ENCODE measurements at regions not wholly inside any gene's neighbourhood (a gene's known extent, or its start where the extent isn't known, plus 50 kb on each side); places are given as distances from the start of the nearest gene placed in this dataset.
"Not testable (repeated sequence)": the region's sequence is repeated elsewhere in the genome, so short reads cannot be mapped to it uniquely, and the experiment has no call there.

DNA sequence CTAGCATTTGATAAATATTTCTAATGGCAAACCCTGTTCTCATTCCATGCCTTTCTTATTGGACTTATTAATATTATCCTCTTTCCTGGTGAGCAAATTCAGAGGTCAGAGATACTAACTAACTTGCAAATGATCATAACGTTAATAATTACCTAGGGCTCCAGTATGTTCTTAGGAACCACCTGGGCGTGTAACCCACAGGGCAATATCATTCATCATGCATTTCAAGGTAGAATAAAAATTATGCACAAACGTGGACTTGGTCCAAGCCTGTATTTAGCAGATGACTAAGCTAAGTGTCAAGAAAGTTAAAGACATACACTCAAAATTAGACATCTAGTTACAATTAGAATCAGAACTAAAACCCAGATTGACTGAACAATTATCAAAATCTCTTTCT, 850.1 kb downstream of the TRIML1 start:
- no peak for DNase-seq (ENCODE audit: low read depth)
- H3K4me3 ChIP-seq (ENCODE audit: low read depth, low read length): no peak overlapping the region
- TF ChIP-seq, protein P1, sequence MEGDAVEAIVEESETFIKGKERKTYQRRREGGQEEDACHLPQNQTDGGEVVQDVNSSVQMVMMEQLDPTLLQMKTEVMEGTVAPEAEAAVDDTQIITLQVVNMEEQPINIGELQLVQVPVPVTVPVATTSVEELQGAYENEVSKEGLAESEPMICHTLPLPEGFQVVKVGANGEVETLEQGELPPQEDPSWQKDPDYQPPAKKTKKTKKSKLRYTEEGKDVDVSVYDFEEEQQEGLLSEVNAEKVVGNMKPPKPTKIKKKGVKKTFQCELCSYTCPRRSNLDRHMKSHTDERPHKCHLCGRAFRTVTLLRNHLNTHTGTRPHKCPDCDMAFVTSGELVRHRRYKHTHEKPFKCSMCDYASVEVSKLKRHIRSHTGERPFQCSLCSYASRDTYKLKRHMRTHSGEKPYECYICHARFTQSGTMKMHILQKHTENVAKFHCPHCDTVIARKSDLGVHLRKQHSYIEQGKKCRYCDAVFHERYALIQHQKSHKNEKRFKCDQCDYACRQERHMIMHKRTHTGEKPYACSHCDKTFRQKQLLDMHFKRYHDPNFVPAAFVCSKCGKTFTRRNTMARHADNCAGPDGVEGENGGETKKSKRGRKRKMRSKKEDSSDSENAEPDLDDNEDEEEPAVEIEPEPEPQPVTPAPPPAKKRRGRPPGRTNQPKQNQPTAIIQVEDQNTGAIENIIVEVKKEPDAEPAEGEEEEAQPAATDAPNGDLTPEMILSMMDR (IDR thresholded peaks at IDR 0.05; ENCODE audit: insufficient read depth, low read length): no peak

DNA sequence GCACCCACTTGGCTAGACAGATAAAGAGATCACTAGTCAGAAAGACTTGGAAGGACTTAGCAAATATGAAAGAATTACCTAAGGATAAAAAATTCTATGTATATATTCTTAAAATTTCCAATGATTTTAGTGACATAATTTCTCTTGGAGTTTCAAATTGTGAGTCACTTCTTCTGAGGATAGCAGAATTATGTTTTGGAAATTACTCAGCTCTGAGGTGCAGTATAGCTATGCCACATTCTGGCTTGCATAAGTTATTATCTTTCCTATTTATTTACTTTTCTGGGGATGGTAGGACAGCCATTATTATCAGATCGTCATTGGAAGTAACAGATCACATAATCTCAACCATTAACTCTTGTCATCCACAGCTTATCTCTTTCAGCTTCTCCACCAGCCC, 853.5 kb downstream of the TRIML1 start:
- TF ChIP-seq, protein P1 (IDR thresholded peaks at IDR 0.05; ENCODE audit: insufficient read depth, low read length): no peak
- DNase-seq (ENCODE audit: low read depth): no peak
- no peak overlapping the region for H3K4me3 ChIP-seq (ENCODE audit: low read depth, low read length)

DNA sequence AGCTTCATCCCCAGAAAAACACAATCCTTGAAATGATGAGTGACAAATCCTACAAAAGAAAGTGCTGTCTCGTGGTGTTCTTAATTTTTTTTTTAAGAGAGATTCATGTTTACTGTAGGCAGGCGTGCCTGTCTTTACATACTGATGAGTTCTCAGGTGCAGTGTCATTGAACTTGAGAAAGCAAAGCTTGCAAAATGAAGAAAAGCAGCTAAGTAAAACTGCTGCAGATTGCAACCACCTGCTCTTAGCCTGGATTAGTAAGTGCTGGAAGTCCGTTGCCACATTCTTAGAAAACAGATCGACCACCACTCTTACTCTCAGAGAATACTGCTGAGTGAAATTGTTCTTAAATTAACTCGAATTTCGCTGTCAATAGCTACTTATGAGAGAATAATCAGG, 854.6 kb downstream of the TRIML1 start:
- no peak overlapping the region for H3K4me3 ChIP-seq (ENCODE audit: low read depth, low read length)
- no peak for DNase-seq (ENCODE audit: low read depth)
- TF ChIP-seq, protein P1 (IDR thresholded peaks at IDR 0.05; ENCODE audit: insufficient read depth, low read length): no peak

DNA sequence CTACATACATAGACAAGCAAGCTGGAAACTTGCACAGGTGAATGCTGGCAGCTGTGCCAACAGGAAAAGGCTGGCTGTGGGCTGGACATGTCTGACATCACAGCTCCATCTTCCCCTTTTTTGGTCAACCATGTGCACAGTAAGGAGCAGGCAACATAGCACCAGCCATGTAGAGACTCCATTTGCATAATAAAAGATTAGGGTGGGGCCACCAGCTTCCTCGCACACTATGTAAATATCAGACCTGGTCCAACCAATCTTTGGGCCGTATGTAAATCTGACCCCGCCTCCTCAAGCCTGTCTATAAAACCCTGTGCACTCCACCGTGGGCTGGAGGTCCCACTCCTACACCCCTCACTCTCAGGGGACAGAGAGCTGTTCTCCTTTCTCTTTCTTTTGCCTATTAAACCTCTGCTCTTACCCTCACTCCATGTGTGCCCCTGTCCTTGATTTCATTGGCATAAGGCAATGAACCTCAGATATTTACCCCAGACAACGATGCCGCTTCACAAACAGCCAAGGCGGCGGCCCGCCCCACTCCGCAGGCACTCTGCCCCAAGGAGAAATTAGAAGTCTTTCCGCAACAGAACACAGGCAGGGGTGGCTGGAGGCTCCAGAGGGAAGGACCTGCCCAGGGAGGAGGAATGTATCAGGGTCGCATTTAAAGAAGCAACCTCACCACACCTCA, 862.2 kb downstream of the TRIML1 start:
- DNase-seq (ENCODE audit: low read depth): no peak
- TF ChIP-seq, protein P1 (IDR thresholded peaks at IDR 0.05; ENCODE audit: insufficient read depth, low read length): no peak
- H3K4me3 ChIP-seq (ENCODE audit: low read depth, low read length): no peak overlapping the region

DNA sequence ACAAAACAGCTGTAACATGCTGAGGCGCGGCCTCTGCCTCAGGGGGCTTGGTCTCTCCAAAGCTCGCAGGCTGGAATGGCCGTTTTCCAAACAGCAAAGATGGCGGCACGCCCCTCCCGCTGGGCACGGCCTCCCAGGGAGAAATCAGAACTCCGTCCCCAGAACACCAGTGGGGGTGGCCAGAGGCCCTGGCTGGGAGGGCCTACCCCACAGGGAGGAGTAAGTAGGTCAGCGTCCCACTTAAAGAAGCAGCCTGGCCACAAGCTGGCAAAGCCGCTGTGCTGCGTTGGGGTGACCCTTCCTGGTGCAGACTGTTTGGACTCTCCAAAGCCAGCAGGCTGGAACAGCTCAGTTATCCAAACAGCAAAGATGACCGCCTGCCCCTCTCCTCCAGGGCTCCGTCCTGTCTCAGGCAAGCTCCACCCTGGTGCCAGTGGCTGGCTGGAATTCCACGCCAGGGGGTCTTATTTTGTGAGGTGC, 862.8 kb downstream of the TRIML1 start:
- TF ChIP-seq, protein P1 (IDR thresholded peaks at IDR 0.05; ENCODE audit: insufficient read depth, low read length): no peak
- no peak overlapping the region for H3K4me3 ChIP-seq (ENCODE audit: low read depth, low read length)
- DNase-seq (ENCODE audit: low read depth): no peak

DNA sequence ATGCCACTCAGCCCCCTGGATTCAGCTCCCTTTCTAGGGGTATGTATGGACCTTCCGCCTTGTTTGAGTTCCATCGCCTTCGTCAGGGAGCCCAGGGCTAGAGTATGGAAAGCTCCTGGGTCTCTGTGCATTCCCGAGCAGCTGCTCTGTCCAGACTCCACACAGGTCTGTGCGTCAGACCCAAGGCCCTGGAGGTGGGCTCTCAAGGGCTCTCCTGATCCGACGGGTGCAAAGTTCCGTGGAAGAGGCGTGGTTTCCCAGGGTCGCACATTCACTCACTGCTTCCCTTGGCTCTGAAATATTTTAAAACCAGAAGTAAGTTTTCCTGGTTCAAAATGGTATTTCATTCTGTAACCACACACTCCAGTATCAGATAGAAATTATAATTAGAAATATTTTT, 863.2 kb downstream of the TRIML1 start:
- TF ChIP-seq, protein P1 (IDR thresholded peaks at IDR 0.05; ENCODE audit: insufficient read depth, low read length): no peak
- no peak for DNase-seq (ENCODE audit: low read depth)
- H3K4me3 ChIP-seq (ENCODE audit: low read depth, low read length): no peak overlapping the region

DNA sequence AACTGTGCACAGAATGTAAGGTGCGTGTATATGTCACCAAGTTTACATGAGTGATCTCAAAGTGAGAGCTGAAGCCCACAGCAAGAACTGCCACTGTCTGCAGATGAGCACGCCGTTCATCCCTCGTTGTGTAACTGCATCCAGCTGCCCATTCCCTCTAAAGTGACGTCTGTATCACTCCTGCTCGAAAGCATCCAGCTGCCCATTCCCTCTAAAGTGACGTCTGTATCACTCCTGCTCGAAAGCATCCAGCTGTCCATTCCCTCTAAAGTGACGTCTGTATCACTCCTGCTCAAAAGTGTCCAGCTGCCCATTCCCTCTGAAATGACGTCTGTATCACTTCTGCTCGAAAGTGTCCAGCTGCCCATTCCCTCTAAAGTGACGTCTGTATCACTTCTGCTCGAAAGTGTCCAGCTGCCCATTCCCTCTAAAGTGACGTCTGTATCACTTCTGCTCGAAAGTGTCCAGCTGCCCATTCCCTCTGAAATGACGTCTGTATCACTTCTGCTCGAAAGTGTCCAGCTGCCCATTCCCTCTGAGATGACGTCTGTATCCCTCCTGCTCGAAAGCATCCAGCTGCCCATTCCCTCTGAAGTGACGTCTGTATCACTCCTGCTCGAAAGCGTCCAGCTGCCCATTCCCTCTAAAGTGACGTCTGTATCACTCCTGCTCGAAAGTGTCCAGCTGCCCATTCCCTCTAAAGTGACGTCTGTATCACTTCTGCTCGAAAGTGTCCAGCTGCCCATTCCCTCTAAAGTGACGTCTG, 871.4 kb downstream of the TRIML1 start:
- not testable (repeated sequence) for DNase-seq (ENCODE audit: low read depth); H3K4me3 ChIP-seq (ENCODE audit: low read depth, low read length)
